Kidney glomerular epithelial cell (primary cell): ENCODE measurements at regions not wholly inside any gene's neighbourhood (a gene's known extent, or its start where the extent isn't known, plus 50 kb on each side); places are given as distances from the start of the nearest gene placed in this dataset.
A peak's percentile ranks its signal among the peaks of the same experiment; 100 is the strongest.
"Not testable (repeated sequence)": the region's sequence is repeated elsewhere in the genome, so short reads cannot be mapped to it uniquely, and the experiment has no call there.

Experiments used
- DNase-seq: peaks from one replicate; lab custom pipeline; 2025; lab: John Stamatoyannopoulos, UW

GRCh38 chr12:73951956-73952703 is 585.5 kb upstream of the ATXN7L3B start:
- no peak for DNase-seq

- no peak for DNase-seq
Observed at GRCh38 chr12:73964641-73965040, 573.0 kb upstream of the ATXN7L3B start.

GRCh38 chr12:73973486-73973885 is 564.1 kb upstream of the ATXN7L3B start:
- no peak for DNase-seq

GRCh38 chr12:73984552-73984951 is 553.1 kb upstream of the ATXN7L3B start:
- no peak for DNase-seq

GRCh38 chr12:73991138-73991537 is 546.5 kb upstream of the ATXN7L3B start:
- no peak for DNase-seq

- DNase-seq: no peak
Observed at GRCh38 chr12:73998894-73999293, 538.7 kb upstream of the ATXN7L3B start.

- no peak for DNase-seq
Observed at GRCh38 chr12:74015118-74015517, 522.5 kb upstream of the ATXN7L3B start.

GRCh38 chr12:74016324-74016723 is 521.3 kb upstream of the ATXN7L3B start:
- not testable (repeated sequence) for DNase-seq

GRCh38 chr12:74018849-74019248 is 518.8 kb upstream of the ATXN7L3B start:
- no peak for DNase-seq

GRCh38 chr12:74021937-74022336 is 515.7 kb upstream of the ATXN7L3B start:
- peak; percentile 27 for DNase-seq

GRCh38 chr12:74031045-74031444 is 506.6 kb upstream of the ATXN7L3B start:
- no peak for DNase-seq

GRCh38 chr12:74033531-74033930 is 504.1 kb upstream of the ATXN7L3B start:
- DNase-seq: no peak

- not testable (repeated sequence) for DNase-seq
Observed at GRCh38 chr12:74039138-74039537, 498.5 kb upstream of the ATXN7L3B start.

GRCh38 chr12:74043343-74043742 is 494.3 kb upstream of the ATXN7L3B start:
- peak; percentile 14 for DNase-seq

GRCh38 chr12:74049348-74049747 is 488.3 kb upstream of the ATXN7L3B start:
- no peak for DNase-seq

- DNase-seq: no peak
Observed at GRCh38 chr12:74051848-74052247, 485.8 kb upstream of the ATXN7L3B start.

GRCh38 chr12:74066476-74066875 is 471.2 kb upstream of the ATXN7L3B start:
- DNase-seq: no peak

GRCh38 chr12:74071182-74071581 is 466.5 kb upstream of the ATXN7L3B start:
- DNase-seq: no peak

- no peak for DNase-seq
Observed at GRCh38 chr12:74076918-74077317, 460.7 kb upstream of the ATXN7L3B start.

- no peak for DNase-seq
Observed at GRCh38 chr12:74105434-74105833, 432.2 kb upstream of the ATXN7L3B start.

GRCh38 chr12:74108729-74109128 is 428.9 kb upstream of the ATXN7L3B start:
- DNase-seq: no peak

- no peak for DNase-seq
Observed at GRCh38 chr12:74111688-74112360, 425.8 kb upstream of the ATXN7L3B start.

- no peak for DNase-seq
Observed at GRCh38 chr12:74119811-74120362, 417.7 kb upstream of the ATXN7L3B start.
